ENCODE measurements at regions not wholly inside any gene's neighbourhood (a gene's known extent, or its start where the extent isn't known, plus 50 kb on each side); places are given as distances from the start of the nearest gene placed in this dataset.
"Not testable (repeated sequence)": the region's sequence is repeated elsewhere in the genome, so short reads cannot be mapped to it uniquely, and the experiment has no call there.

DNA sequence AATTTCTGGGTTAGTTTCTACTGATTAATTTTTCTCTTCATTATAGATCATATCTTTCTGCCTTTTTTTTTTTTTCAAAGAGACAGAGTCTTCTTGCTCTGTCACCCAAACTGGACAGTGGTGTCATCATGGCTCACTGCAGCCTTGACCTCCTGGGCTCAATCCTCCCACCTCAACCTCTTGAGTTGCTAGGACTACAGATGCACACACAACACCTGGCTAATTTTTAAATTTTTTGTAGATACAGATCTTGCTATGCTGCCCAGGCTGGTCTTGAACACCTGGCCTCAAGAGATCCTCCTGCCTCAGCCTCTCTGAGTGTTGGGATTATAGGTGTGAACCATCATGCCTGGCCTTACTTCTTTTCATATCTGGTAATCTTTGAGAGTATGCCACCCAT lies 73.3 kb upstream of the SLCO2A1 start:
- no peak for DNase-seq (ENCODE audit: low read depth in 1 of 2, low spot score in 1 of 2)
- Histone ChIP-seq H3K4me3 (replicated peaks; ENCODE audit: insufficient read depth, low read length) (no peak overlapping the region), H3K27ac (replicated peaks) (no peak overlapping the region), H3K27me3 (ENCODE audit: insufficient read depth, poor library complexity, severe bottlenecking) (no peaks in the 10 kb centered on the region)
- TF ChIP-seq GABPA (IDR thresholded peaks at IDR 0.05; ENCODE audit: low read depth) (no peak), SPI1 (IDR thresholded peaks at IDR 0.05; ENCODE audit: borderline replicate concordance, low read depth) (no peak), POLR2AphosphoS5 (IDR thresholded peaks at IDR 0.05; ENCODE audit: low read depth) (no peak)
- TF ChIP-seq, protein P1, sequence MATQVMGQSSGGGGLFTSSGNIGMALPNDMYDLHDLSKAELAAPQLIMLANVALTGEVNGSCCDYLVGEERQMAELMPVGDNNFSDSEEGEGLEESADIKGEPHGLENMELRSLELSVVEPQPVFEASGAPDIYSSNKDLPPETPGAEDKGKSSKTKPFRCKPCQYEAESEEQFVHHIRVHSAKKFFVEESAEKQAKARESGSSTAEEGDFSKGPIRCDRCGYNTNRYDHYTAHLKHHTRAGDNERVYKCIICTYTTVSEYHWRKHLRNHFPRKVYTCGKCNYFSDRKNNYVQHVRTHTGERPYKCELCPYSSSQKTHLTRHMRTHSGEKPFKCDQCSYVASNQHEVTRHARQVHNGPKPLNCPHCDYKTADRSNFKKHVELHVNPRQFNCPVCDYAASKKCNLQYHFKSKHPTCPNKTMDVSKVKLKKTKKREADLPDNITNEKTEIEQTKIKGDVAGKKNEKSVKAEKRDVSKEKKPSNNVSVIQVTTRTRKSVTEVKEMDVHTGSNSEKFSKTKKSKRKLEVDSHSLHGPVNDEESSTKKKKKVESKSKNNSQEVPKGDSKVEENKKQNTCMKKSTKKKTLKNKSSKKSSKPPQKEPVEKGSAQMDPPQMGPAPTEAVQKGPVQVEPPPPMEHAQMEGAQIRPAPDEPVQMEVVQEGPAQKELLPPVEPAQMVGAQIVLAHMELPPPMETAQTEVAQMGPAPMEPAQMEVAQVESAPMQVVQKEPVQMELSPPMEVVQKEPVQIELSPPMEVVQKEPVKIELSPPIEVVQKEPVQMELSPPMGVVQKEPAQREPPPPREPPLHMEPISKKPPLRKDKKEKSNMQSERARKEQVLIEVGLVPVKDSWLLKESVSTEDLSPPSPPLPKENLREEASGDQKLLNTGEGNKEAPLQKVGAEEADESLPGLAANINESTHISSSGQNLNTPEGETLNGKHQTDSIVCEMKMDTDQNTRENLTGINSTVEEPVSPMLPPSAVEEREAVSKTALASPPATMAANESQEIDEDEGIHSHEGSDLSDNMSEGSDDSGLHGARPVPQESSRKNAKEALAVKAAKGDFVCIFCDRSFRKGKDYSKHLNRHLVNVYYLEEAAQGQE (IDR thresholded peaks at IDR 0.05; ENCODE audit: insufficient replicate concordance, low read depth): no peak
- TF ChIP-seq, protein P2, sequence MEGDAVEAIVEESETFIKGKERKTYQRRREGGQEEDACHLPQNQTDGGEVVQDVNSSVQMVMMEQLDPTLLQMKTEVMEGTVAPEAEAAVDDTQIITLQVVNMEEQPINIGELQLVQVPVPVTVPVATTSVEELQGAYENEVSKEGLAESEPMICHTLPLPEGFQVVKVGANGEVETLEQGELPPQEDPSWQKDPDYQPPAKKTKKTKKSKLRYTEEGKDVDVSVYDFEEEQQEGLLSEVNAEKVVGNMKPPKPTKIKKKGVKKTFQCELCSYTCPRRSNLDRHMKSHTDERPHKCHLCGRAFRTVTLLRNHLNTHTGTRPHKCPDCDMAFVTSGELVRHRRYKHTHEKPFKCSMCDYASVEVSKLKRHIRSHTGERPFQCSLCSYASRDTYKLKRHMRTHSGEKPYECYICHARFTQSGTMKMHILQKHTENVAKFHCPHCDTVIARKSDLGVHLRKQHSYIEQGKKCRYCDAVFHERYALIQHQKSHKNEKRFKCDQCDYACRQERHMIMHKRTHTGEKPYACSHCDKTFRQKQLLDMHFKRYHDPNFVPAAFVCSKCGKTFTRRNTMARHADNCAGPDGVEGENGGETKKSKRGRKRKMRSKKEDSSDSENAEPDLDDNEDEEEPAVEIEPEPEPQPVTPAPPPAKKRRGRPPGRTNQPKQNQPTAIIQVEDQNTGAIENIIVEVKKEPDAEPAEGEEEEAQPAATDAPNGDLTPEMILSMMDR (IDR thresholded peaks at IDR 0.05; ENCODE audit: insufficient read depth, low read length): no peak

DNA sequence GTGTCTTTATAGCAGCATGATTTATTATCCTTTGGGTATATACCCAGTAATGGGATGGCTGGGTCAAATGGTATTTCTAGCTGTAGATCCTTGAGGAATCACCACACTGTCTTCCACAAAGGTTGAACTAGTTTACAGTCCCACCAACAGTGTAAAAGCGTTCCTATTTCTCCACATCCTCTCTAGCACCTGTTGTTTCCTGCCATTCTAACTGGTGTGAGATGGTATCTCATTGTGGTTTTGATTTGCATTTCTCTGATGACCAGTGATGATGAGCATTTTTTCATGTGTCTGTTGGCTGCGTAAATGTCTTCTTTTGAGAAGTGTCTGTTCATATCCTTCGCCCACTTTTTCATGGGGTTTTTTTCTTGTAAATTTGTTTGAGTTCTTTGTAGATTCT lies 66.5 kb upstream of the SLCO2A1 start:
- H3K27ac ChIP-seq (replicated peaks); H3K27me3 ChIP-seq (ENCODE audit: insufficient read depth, poor library complexity, severe bottlenecking); H3K4me3 ChIP-seq (replicated peaks; ENCODE audit: insufficient read depth, low read length); DNase-seq (ENCODE audit: low read depth in 1 of 2, low spot score in 1 of 2): not testable (repeated sequence)

DNA sequence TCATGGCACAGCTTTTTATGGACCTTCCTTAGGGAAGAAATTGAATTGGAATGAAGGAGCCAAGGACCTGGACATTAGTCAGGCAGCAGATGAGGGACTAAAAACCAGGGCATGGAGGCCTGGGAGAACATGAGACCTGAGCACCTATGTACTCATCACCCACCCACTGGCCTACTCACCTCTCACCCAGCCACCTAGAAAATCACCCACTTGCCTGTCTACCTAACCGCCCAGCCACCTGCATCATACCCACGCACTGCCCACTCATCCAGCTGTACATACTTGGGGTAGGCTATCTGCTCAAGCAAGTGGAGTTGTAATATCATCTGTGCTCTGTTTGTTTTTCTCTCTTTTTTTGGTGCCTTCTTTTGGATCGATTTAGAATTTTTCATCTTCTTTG lies 65.3 kb upstream of the SLCO2A1 start:
- DNase-seq (ENCODE audit: low read depth in 1 of 2, low spot score in 1 of 2): no peak
- no peak overlapping the region for H3K27ac ChIP-seq (replicated peaks)
- TF ChIP-seq GABPA (IDR thresholded peaks at IDR 0.05; ENCODE audit: low read depth) (no peak), SPI1 (IDR thresholded peaks at IDR 0.05; ENCODE audit: borderline replicate concordance, low read depth) (no peak), POLR2AphosphoS5 (IDR thresholded peaks at IDR 0.05; ENCODE audit: low read depth) (no peak)
- TF ChIP-seq, protein P1 (IDR thresholded peaks at IDR 0.05; ENCODE audit: insufficient replicate concordance, low read depth): no peak
- TF ChIP-seq, protein P2 (IDR thresholded peaks at IDR 0.05; ENCODE audit: insufficient read depth, low read length): no peak
- no peak overlapping the region for H3K4me3 ChIP-seq (replicated peaks; ENCODE audit: insufficient read depth, low read length)
- no peaks in the 10 kb centered on the region for H3K27me3 ChIP-seq (ENCODE audit: insufficient read depth, poor library complexity, severe bottlenecking)

DNA sequence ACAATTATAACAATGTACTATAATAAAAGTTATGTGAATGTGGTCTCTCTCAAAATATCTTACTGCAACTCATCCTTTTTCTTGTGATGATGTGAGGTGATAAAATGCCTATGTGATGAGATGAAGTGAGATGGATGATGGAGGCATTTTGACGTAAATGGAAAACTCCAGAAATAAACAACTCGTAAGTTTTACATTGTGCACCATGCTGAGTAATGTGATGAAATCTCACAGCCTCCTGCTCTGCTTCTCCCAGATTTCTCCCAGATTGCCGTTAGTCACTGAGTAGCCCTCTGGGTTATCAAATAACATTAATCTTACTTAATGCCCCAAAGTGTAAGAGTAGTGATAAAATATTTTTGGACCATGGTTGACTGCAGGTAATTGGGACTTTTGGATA lies 64.8 kb upstream of the SLCO2A1 start:
- no peak for DNase-seq (ENCODE audit: low read depth in 1 of 2, low spot score in 1 of 2)
- H3K4me3 ChIP-seq (replicated peaks; ENCODE audit: insufficient read depth, low read length): no peak overlapping the region
- H3K27me3 ChIP-seq (ENCODE audit: insufficient read depth, poor library complexity, severe bottlenecking): no peaks in the 10 kb centered on the region
- TF ChIP-seq GABPA (IDR thresholded peaks at IDR 0.05; ENCODE audit: low read depth) (no peak), POLR2AphosphoS5 (IDR thresholded peaks at IDR 0.05; ENCODE audit: low read depth) (no peak), SPI1 (IDR thresholded peaks at IDR 0.05; ENCODE audit: borderline replicate concordance, low read depth) (no peak)
- TF ChIP-seq, protein P2 (IDR thresholded peaks at IDR 0.05; ENCODE audit: insufficient read depth, low read length): no peak
- TF ChIP-seq, protein P1 (IDR thresholded peaks at IDR 0.05; ENCODE audit: insufficient replicate concordance, low read depth): no peak
- H3K27ac ChIP-seq (replicated peaks): no peak overlapping the region
